ENCODE measurements at regions not wholly inside any gene's neighbourhood (a gene's known extent, or its start where the extent isn't known, plus 50 kb on each side); places are given as distances from the start of the nearest gene placed in this dataset.

GRCh38 chr4:157564771-157565170 is 344.2 kb downstream of the GRIA2 start:
- H3K27me3 Mint-ChIP-seq, result no peaks in the 10 kb centered on the region
- Histone ChIP-seq H3K9me3 (ENCODE audit: control insufficient read depth in 1 of 2, insufficient read depth in 1 of 2, low read length in 2 of 2) (peaks cover 0 to 3% of the 10 kb centered on the region in 2 experiments), H3K4me3 (ENCODE audit: low read length) (no peak overlapping the region), H3K4me1 (ENCODE audit: insufficient read depth, low read length) (no peaks in the 10 kb centered on the region), H3K27me3 (ENCODE audit: control insufficient read depth in 1 of 2, insufficient read depth in 2 of 2, low read length in 2 of 2) (no peaks in the 10 kb centered on the region), H3K36me3 (ENCODE audit: insufficient read depth, low read length) (no peaks in the 10 kb centered on the region), H3K27ac (ENCODE audit: low read depth in 1 of 2, low read length in 2 of 2) (no peak overlapping the region)
- intact Hi-C loops (cut with DNase I, micrococcal nuclease), result no loop called here
- ATAC-seq (ENCODE audit: poor library complexity) (no peak), DNase-seq (no peak)
- H3K9me3 Mint-ChIP-seq, result peaks cover 11% of the 10 kb centered on the region
- TF ChIP-seq CTCF (IDR thresholded peaks at IDR 0.05), result no peak
- H3K27ac Mint-ChIP-seq, result no peak overlapping the region
- no peak overlapping the region for H3K4me3 Mint-ChIP-seq
- CTCF ChIA-PET, result no interaction called here
- POLR2A ChIA-PET, result no interaction called here
- H3K4me1 Mint-ChIP-seq (ENCODE audit: low read depth), result no peaks in the 10 kb centered on the region
- no peaks in the 10 kb centered on the region for H3K36me3 Mint-ChIP-seq (ENCODE audit: low read depth)

- no peak for TF ChIP-seq CTCF (IDR thresholded peaks at IDR 0.05)
- CTCF ChIA-PET, result no interaction called here
- Mint-ChIP-seq H3K9me3 (peaks cover 11% of the 10 kb centered on the region), H3K27ac (no peak overlapping the region), H3K36me3 (ENCODE audit: low read depth) (no peaks in the 10 kb centered on the region), H3K4me1 (ENCODE audit: low read depth) (no peaks in the 10 kb centered on the region), H3K27me3 (no peaks in the 10 kb centered on the region), H3K4me3 (no peak overlapping the region)
- no peaks in the 10 kb centered on the region for H3K4me1 ChIP-seq (ENCODE audit: insufficient read depth, low read length)
- intact Hi-C loops (cut with DNase I, micrococcal nuclease), result no loop called here
- POLR2A ChIA-PET, result no interaction called here
- peaks cover 0 to 5% of the 10 kb centered on the region in 2 experiments for H3K9me3 ChIP-seq (ENCODE audit: control insufficient read depth in 1 of 2, insufficient read depth in 1 of 2, low read length in 2 of 2)
- DNase-seq, result no peak
- H3K27me3 ChIP-seq (ENCODE audit: control insufficient read depth in 1 of 2, insufficient read depth in 2 of 2, low read length in 2 of 2), result no peaks in the 10 kb centered on the region
- H3K4me3 ChIP-seq (ENCODE audit: low read length), result no peak overlapping the region
- ATAC-seq (ENCODE audit: poor library complexity), result no peak
- no peak overlapping the region for H3K27ac ChIP-seq (ENCODE audit: low read depth in 1 of 2, low read length in 2 of 2)
- H3K36me3 ChIP-seq (ENCODE audit: insufficient read depth, low read length), result no peaks in the 10 kb centered on the region
Measured at GRCh38 chr4:157564218-157564617, 343.7 kb downstream of the GRIA2 start.

GRCh38 chr4:157558016-157558415 is 337.5 kb downstream of the GRIA2 start:
- intact Hi-C loops (cut with DNase I, micrococcal nuclease), result no loop called here
- H3K9me3 Mint-ChIP-seq, result peaks cover 8% of the 10 kb centered on the region
- Histone ChIP-seq H3K4me3 (ENCODE audit: low read length) (no peak overlapping the region), H3K4me1 (ENCODE audit: insufficient read depth, low read length) (no peaks in the 10 kb centered on the region), H3K27ac (ENCODE audit: low read depth in 1 of 2, low read length in 2 of 2) (no peak overlapping the region), H3K27me3 (ENCODE audit: control insufficient read depth in 1 of 2, insufficient read depth in 2 of 2, low read length in 2 of 2) (no peaks in the 10 kb centered on the region), H3K36me3 (ENCODE audit: insufficient read depth, low read length) (no peaks in the 10 kb centered on the region), H3K9me3 (ENCODE audit: control insufficient read depth in 1 of 2, insufficient read depth in 1 of 2, low read length in 2 of 2) (peaks cover 0 to 5% of the 10 kb centered on the region in 2 experiments)
- no peaks in the 10 kb centered on the region for H3K36me3 Mint-ChIP-seq (ENCODE audit: low read depth)
- no peak for TF ChIP-seq CTCF (IDR thresholded peaks at IDR 0.05)
- ATAC-seq (ENCODE audit: poor library complexity) (no peak), DNase-seq (no peak)
- POLR2A ChIA-PET, result no interaction called here
- H3K27ac Mint-ChIP-seq, result no peak overlapping the region
- CTCF ChIA-PET, result no interaction called here
- no peaks in the 10 kb centered on the region for H3K27me3 Mint-ChIP-seq
- no peaks in the 10 kb centered on the region for H3K4me1 Mint-ChIP-seq (ENCODE audit: low read depth)
- H3K4me3 Mint-ChIP-seq, result no peak overlapping the region
